ENCODE measurements at regions not wholly inside any gene's neighbourhood (a gene's known extent, or its start where the extent isn't known, plus 50 kb on each side); places are given as distances from the start of the nearest gene placed in this dataset.
A peak's percentile ranks its signal among the peaks of the same experiment; 100 is the strongest.

- no peak overlapping the region for H3K9ac ChIP-seq
- H2AFZ ChIP-seq (ENCODE audit: low read depth) = no peak overlapping the region
- no peak overlapping the region for H3K4me3 ChIP-seq (ENCODE audit: low read depth in 2 of 2, low read length in 1 of 2)
- H3K36me3 ChIP-seq (replicated peaks in 1 of 2; ENCODE audit: control insufficient read depth in 1 of 2, insufficient read depth in 2 of 2, low read length in 1 of 2) = no peaks in the 10 kb centered on the region
- ChIA-PET CTCF (no interaction called here), POLR2A (no interaction called here)
- H3K27ac ChIP-seq (ENCODE audit: low read depth in 2 of 2, low read length in 1 of 2) = peak overlapping the region in 1 of 2 experiments; percentile 46; a peak in 1 of 4 replicates
- H3K79me2 ChIP-seq (ENCODE audit: insufficient read depth) = no peaks in the 10 kb centered on the region
- H3K9me3 ChIP-seq = no peaks in the 10 kb centered on the region
- no peaks in the 10 kb centered on the region for H4K20me1 ChIP-seq (ENCODE audit: insufficient read depth)
- H3K4me1 ChIP-seq (ENCODE audit: control insufficient read depth in 1 of 2, insufficient read depth in 2 of 2, low read depth in 1 of 2, low read length in 1 of 2) = peaks cover 15 to 25% of the 10 kb centered on the region in 2 experiments
- no peak overlapping the region for H3K4me2 ChIP-seq
- whole genome bisulfite sequencing (ENCODE audit: low lambda C conversion rate) = 89% methylated on average over 4 of the region's 4 CpGs
- H3K9me2 ChIP-seq = no peaks in the 10 kb centered on the region
- no peaks in the 10 kb centered on the region for H3K27me3 ChIP-seq (ENCODE audit: insufficient read depth)
- TF ChIP-seq PBX3 (IDR thresholded peaks at IDR 0.05) = no peak
- TF ChIP-seq NRF1 (IDR thresholded peaks at IDR 0.05; ENCODE audit: low read depth, low read length) = no peak
- no peak for TF ChIP-seq ELF1 (IDR thresholded peaks at IDR 0.05)
- TF ChIP-seq RFX5 (IDR thresholded peaks at IDR 0.05; ENCODE audit: low read length) = no peak
- TF ChIP-seq POLR2AphosphoS5 (IDR thresholded peaks at IDR 0.05; ENCODE audit: low read depth, low read length) = no peak
- no peak for TF ChIP-seq GABPA (IDR thresholded peaks at IDR 0.05; ENCODE audit: low read depth)
- TF ChIP-seq CTCF (IDR thresholded peaks at IDR 0.05) = no peak
- no peak for TF ChIP-seq FOXM1 (IDR thresholded peaks at IDR 0.05; ENCODE audit: low read depth)
- TF ChIP-seq NFIC (IDR thresholded peaks at IDR 0.05; ENCODE audit: borderline replicate concordance) = no peak
- TF ChIP-seq USF2 (IDR thresholded peaks at IDR 0.05; ENCODE audit: borderline replicate concordance, low read depth, low read length) = no peak
- TF ChIP-seq FOXJ3 (CRISPR knock-in tag; IDR thresholded peaks at IDR 0.05) = no peak
- no peak for TF ChIP-seq ZBTB33 (IDR thresholded peaks at IDR 0.05; ENCODE audit: borderline replicate concordance, low read depth)
- TF ChIP-seq RAD21 (IDR thresholded peaks at IDR 0.05; ENCODE audit: low read length) = no peak
- TF ChIP-seq MEF2A (IDR thresholded peaks at IDR 0.05; ENCODE audit: borderline replicate concordance, low read depth) = no peak
- no peak for TF ChIP-seq TEAD4 (IDR thresholded peaks at IDR 0.05; ENCODE audit: borderline replicate concordance, insufficient read depth)
- DNase-seq = no peak
- H3F3A ChIP-seq (replicated peaks; ENCODE audit: insufficient read depth) = peaks cover 25% of the 10 kb centered on the region
These were observed 246.1 kb upstream of the FN1 start for GRCh38 chr2:215681799-215682596.

All from SK-N-SH (cell line).